Mesenchymal stem cell (in vitro differentiated cells and primary cell): ENCODE measurements at regions not wholly inside any gene's neighbourhood (a gene's known extent, or its start where the extent isn't known, plus 50 kb on each side); places are given as distances from the start of the nearest gene placed in this dataset.

ENCODE experiments used
- DNase-seq: peaks from one replicate; pipeline ENCODE4 v3.0.0-alpha.2; 2013
- H2AFZ ChIP-seq: one replicate; pipeline ENCODE4 v1.6.1; 2013; ENCODE audit warnings: low read depth, mild to moderate bottlenecking, control low read depth, inconsistent platforms, low read length, moderate library complexity
- H2AK5ac ChIP-seq: 2 replicates; pipeline ENCODE4 v1.6.1; 2013; ENCODE audit warnings: low read length, moderate library complexity, mild to moderate bottlenecking, inconsistent platforms; ENCODE audit not compliant: severe bottlenecking
- H2BK120ac ChIP-seq: one replicate; pipeline ENCODE4 v1.6.1; 2013; ENCODE audit warnings: low read depth, mild to moderate bottlenecking, inconsistent platforms, low read length, moderate library complexity
- H2BK12ac ChIP-seq, 2 experiments: one replicate each; pipeline ENCODE4 v1.6.1; 2013; ENCODE audit warnings: inconsistent platforms in 2 of 2, low read length in 2 of 2, mild to moderate bottlenecking in 2 of 2, moderate library complexity in 2 of 2, control low read depth in 1 of 2
- H2BK15ac ChIP-seq: one replicate; pipeline ENCODE4 v1.6.1; 2013; ENCODE audit warnings: mild to moderate bottlenecking, low read depth, inconsistent platforms; ENCODE audit not compliant: poor library complexity, severe bottlenecking
- H2BK5ac ChIP-seq: 2 replicates; pipeline ENCODE4 v1.6.1; 2013; ENCODE audit warnings: low read depth, mild to moderate bottlenecking, low read length, control low read depth, inconsistent platforms; ENCODE audit not compliant: poor library complexity, severe bottlenecking
- H3K14ac ChIP-seq, 2 experiments: one replicate each; pipeline ENCODE4 v1.6.1; 2013; ENCODE audit warnings: inconsistent platforms in 2 of 2, low read length in 2 of 2, control low read depth in 1 of 2, mild to moderate bottlenecking in 1 of 2, moderate library complexity in 1 of 2
- H3K18ac ChIP-seq, 2 experiments: one replicate each; pipeline ENCODE4 v1.6.1; 2013; ENCODE audit warnings: inconsistent platforms in 2 of 2, low read length in 2 of 2, control low read depth in 1 of 2, low read depth in 1 of 2, mild to moderate bottlenecking in 1 of 2
- H3K23ac ChIP-seq, 2 experiments: one replicate each; pipeline ENCODE4 v1.6.1; 2013; ENCODE audit warnings: inconsistent platforms in 2 of 2, low read length in 2 of 2, mild to moderate bottlenecking in 2 of 2, moderate library complexity in 2 of 2, control low read depth in 1 of 2
- H3K27ac ChIP-seq: 2 replicates; pipeline ENCODE4 v1.5.1; 2013; ENCODE audit warnings: mild to moderate bottlenecking, moderate library complexity, low read length, control low read depth, inconsistent platforms; ENCODE audit not compliant: poor library complexity, severe bottlenecking
- H3K27me3 ChIP-seq, 2 experiments: 2 replicates each; pipeline versions ENCODE4 v1.6.1 to v1.7.0; 2013; ENCODE audit warnings: low read length in 2 of 2, mild to moderate bottlenecking in 2 of 2, moderate library complexity in 2 of 2, control low read depth in 1 of 2, inconsistent platforms in 1 of 2; ENCODE audit not compliant: control insufficient read depth in 1 of 2, insufficient read depth in 1 of 2
- H3K36me3 ChIP-seq, 2 experiments: 2 replicates each; pipeline versions ENCODE4 v1.6.1 to v1.7.0; 2013; ENCODE audit warnings: low read length in 2 of 2, control low read depth in 1 of 2, inconsistent platforms in 1 of 2, low read depth in 1 of 2, mild to moderate bottlenecking in 1 of 2; ENCODE audit not compliant: insufficient read depth in 2 of 2, control insufficient read depth in 1 of 2
- H3K4ac ChIP-seq, 2 experiments: one replicate each; pipeline ENCODE4 v1.6.1; 2013; ENCODE audit warnings: inconsistent platforms in 2 of 2, low read length in 2 of 2, mild to moderate bottlenecking in 2 of 2, moderate library complexity in 2 of 2, control low read depth in 1 of 2, low read depth in 1 of 2
- H3K4me1 ChIP-seq: 2 replicates; pipeline ENCODE4 v1.6.1; 2013; ENCODE audit warnings: low read depth, low read length, control low read depth; ENCODE audit not compliant: control insufficient read depth, insufficient read depth
- H3K4me2 ChIP-seq: 2 replicates; pipeline ENCODE4 v1.6.1; 2013; ENCODE audit warnings: low read length, mild to moderate bottlenecking, inconsistent platforms; ENCODE audit not compliant: poor library complexity, severe bottlenecking
- H3K4me3 ChIP-seq, 2 experiments: 2 replicates each; pipeline versions ENCODE4 v1.5.1 to v1.7.0; 2013; ENCODE audit warnings: low read length in 2 of 2, mild to moderate bottlenecking in 2 of 2, control low read depth in 1 of 2, low read depth in 1 of 2; ENCODE audit not compliant: insufficient read depth in 1 of 2
- H3K79me1 ChIP-seq: replicated peaks from 2 replicates; pipeline ENCODE4 v1.6.1; 2013; ENCODE audit warnings: mild to moderate bottlenecking, control low read depth, low read length, inconsistent platforms; ENCODE audit not compliant: poor library complexity, severe bottlenecking
- H3K9ac ChIP-seq: 2 replicates; pipeline ENCODE4 v1.7.0; 2013; ENCODE audit warnings: mild to moderate bottlenecking, low read length, moderate library complexity
- H3K9me3 ChIP-seq: 2 replicates; pipeline ENCODE4 v1.7.0; 2013; ENCODE audit warnings: mild to moderate bottlenecking, low read length; ENCODE audit not compliant: control insufficient read depth
- H4K8ac ChIP-seq: one replicate; pipeline ENCODE4 v1.6.1; 2013; ENCODE audit warnings: inconsistent platforms, mild to moderate bottlenecking, low read length, moderate library complexity
- H4K91ac ChIP-seq: one replicate; pipeline ENCODE4 v1.6.1; 2013; ENCODE audit warnings: mild to moderate bottlenecking, low read length, inconsistent platforms
- WGBS: methylation state at CpG from one replicate; pipeline ENCODE4 v1.1.7; 2013; ENCODE audit warnings: mixed read lengths; 5-methylcytosine and 5-hydroxymethylcytosine counted together

DNA sequence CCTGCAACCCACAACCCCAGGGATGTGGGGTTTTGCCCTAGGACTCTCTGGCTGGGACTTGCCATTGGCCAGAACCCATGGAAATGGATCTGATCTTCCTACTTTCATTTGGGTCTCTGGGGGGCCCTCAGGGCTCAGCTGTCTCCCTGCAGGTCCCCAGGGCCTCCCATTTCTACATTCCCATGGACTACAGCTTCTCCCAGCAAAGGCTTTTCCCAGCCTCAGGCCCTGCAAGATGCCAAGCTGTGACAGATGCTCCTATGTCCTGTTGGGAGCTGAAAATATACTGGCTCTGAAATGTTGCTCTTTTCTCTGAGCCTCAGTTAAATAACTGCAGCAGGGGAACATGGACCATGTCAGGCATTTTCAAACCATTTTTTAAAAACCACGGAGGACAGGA lies 99.5 kb upstream of the IGSF21 start:
- Histone ChIP-seq H3K4me1 (no peaks in the 10 kb centered on the region), H3K4me3 (no peak overlapping the region), H2BK15ac (no peak overlapping the region), H4K8ac (no peak overlapping the region), H3K23ac (no peak overlapping the region), H4K91ac (no peak overlapping the region), H2BK12ac (no peak overlapping the region), H2BK120ac (no peak overlapping the region), H3K4me2 (no peak overlapping the region), H3K27ac (no peak overlapping the region), H3K79me1 (no peaks in the 10 kb centered on the region), H2AFZ (no peak overlapping the region), H3K36me3 (no peaks in the 10 kb centered on the region), H3K18ac (no peak overlapping the region), H3K27me3 (peaks cover 0 to 55% of the 10 kb centered on the region in 2 experiments), H3K9me3 (no peaks in the 10 kb centered on the region), H3K14ac (no peak overlapping the region), H3K4ac (no peak overlapping the region), H2BK5ac (no peak overlapping the region), H2AK5ac (no peak overlapping the region), H3K9ac (no peak overlapping the region)
- DNase-seq, result no peak
- 45% methylated on average over 1 of the region's 1 CpG for WGBS

DNA sequence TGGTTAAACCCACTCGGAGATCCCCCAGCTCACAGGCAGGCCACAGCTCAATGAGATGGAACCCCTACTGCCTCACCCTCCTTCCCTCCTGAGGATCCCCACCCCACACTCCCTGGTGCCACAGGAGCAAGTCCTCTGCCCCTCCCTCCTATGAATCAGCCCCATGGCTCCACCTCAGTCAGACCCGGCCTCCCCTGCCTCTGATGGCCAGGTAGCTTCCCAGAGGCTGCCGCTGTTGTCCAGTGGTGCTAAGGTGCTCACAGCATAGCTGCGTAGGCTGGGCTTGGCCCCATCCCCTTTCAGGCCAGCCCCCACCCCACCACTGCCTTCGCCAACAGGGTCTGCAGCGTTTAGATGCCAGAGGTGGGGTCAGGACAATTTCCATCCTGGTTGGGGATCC lies 98.5 kb upstream of the IGSF21 start:
- H3K9me3 ChIP-seq, result no peaks in the 10 kb centered on the region
- H3K14ac ChIP-seq, result no peak overlapping the region
- H2BK120ac ChIP-seq, result no peak overlapping the region
- H3K27me3 ChIP-seq, result peaks cover 0 to 53% of the 10 kb centered on the region in 2 experiments
- no peaks in the 10 kb centered on the region for H3K79me1 ChIP-seq
- H2BK5ac ChIP-seq, result no peak overlapping the region
- H2AK5ac ChIP-seq, result no peak overlapping the region
- no peak overlapping the region for H2BK15ac ChIP-seq
- H3K27ac ChIP-seq, result no peak overlapping the region
- no peak for DNase-seq
- H3K36me3 ChIP-seq, result no peaks in the 10 kb centered on the region
- no peak overlapping the region for H3K18ac ChIP-seq
- no peak overlapping the region for H2BK12ac ChIP-seq
- H3K23ac ChIP-seq, result no peak overlapping the region
- WGBS, result 48% methylated on average over 6 of the region's 6 CpGs
- no peak overlapping the region for H3K4me2 ChIP-seq
- H3K9ac ChIP-seq, result no peak overlapping the region
- H4K91ac ChIP-seq, result no peak overlapping the region
- H2AFZ ChIP-seq, result no peak overlapping the region
- H4K8ac ChIP-seq, result no peak overlapping the region
- H3K4ac ChIP-seq, result no peak overlapping the region
- H3K4me1 ChIP-seq, result no peaks in the 10 kb centered on the region
- no peak overlapping the region for H3K4me3 ChIP-seq

DNA sequence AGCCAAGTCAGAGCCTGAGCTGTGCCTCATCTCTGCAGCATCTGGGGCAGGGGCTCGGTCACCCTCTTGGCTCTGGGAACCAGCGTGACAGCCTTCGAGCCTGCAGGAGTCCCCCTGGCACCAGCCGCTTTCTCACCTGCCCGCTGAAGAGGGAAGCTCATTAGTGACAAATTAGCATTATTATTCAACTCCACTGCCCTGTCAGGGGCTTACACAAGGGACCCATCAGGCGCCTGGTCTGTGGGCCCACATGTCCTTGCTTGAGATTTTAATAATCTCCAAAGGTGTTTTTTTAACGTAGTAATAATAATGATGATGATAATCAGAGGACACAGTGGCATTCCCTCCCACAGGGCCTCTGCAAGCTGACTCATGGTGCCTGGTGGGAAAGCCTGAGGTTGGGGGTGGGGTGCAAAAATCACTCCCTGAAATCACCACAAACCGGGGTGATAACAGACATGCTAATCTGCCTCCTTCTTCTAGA lies 98.1 kb upstream of the IGSF21 start:
- 5% methylated on average over 8 of the region's 8 CpGs for WGBS
- Histone ChIP-seq H2BK5ac (no peak overlapping the region), H3K4ac (no peak overlapping the region), H2BK12ac (no peak overlapping the region), H3K36me3 (no peaks in the 10 kb centered on the region), H3K18ac (no peak overlapping the region), H2BK120ac (no peak overlapping the region), H3K4me1 (no peaks in the 10 kb centered on the region), H2AFZ (no peak overlapping the region), H3K23ac (no peak overlapping the region), H2BK15ac (no peak overlapping the region), H3K14ac (no peak overlapping the region), H3K27me3 (peaks cover 0 to 53% of the 10 kb centered on the region in 2 experiments), H4K91ac (no peak overlapping the region), H2AK5ac (no peak overlapping the region), H3K9me3 (no peaks in the 10 kb centered on the region), H3K79me1 (no peaks in the 10 kb centered on the region), H4K8ac (no peak overlapping the region), H3K27ac (no peak overlapping the region), H3K4me2 (no peak overlapping the region), H3K4me3 (no peak overlapping the region), H3K9ac (no peak overlapping the region)
- DNase-seq, result no peak

DNA sequence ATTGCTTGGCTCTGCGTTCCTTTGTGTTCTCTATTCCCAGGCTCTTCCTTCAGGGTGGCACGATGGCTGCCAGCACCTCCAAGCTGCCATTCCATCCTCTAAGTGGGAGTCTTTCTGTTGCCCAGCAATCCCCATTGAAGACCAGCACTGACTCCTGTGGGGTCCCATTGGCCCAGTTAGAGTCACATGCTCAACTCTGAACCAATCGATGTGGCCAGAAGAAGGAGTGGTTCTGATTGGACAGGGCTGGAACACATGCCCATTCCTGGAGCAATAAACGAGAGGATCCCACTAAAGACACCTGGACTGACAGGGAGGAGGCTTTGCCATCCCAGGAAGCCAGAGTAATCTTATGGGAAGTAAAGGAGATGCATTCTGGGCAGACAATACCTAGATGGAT lies 97.2 kb upstream of the IGSF21 start:
- Histone ChIP-seq H3K23ac (no peak overlapping the region), H3K9me3 (no peaks in the 10 kb centered on the region), H3K9ac (no peak overlapping the region), H3K79me1 (no peaks in the 10 kb centered on the region), H3K4ac (no peak overlapping the region), H2BK12ac (no peak overlapping the region), H2BK5ac (no peak overlapping the region), H2AFZ (no peak overlapping the region), H3K14ac (no peak overlapping the region), H4K91ac (no peak overlapping the region), H3K4me2 (no peak overlapping the region), H3K27me3 (peaks cover 0 to 52% of the 10 kb centered on the region in 2 experiments), H3K18ac (no peak overlapping the region), H3K4me3 (no peak overlapping the region), H3K4me1 (no peaks in the 10 kb centered on the region), H4K8ac (no peak overlapping the region), H2AK5ac (no peak overlapping the region), H3K27ac (no peak overlapping the region), H2BK120ac (no peak overlapping the region), H3K36me3 (no peaks in the 10 kb centered on the region), H2BK15ac (no peak overlapping the region)
- DNase-seq, result no peak
- 69% methylated on average over 4 of the region's 4 CpGs for WGBS
